K562 (cell line): ENCODE measurements at regions not wholly inside any gene's neighbourhood (a gene's known extent, or its start where the extent isn't known, plus 50 kb on each side); places are given as distances from the start of the nearest gene placed in this dataset.

ENCODE experiments used
- C11orf30 ChIP-seq: fragments of 450-650 bp; IDR thresholded peaks from 2 replicates; pipeline ENCODE4 v1.6.1; 2016; ENCODE audit warnings: low read depth, mild to moderate bottlenecking
- CHD1 ChIP-seq: fragments of 200-600 bp; sonication (generic); IDR thresholded peaks from one replicate; pipeline ENCODE4 v1.6.1; 2012; ENCODE audit warnings: mild to moderate bottlenecking, moderate library complexity, low read length, inconsistent platforms
- GABPA ChIP-seq: fragments of 200-800 bp; sonication (Bioruptor generic); conservative IDR thresholded peaks from 2 replicates; pipeline ENCODE4 v1.6.1; 2016; ENCODE audit warnings: low read depth, missing genetic modification characterization, missing compliant biosample characterization
- ILK ChIP-seq: fragments of 450-650 bp; IDR thresholded peaks from 2 replicates; pipeline ENCODE4 v1.6.1; 2016; ENCODE audit warnings: missing genetic modification characterization, low read depth, mild to moderate bottlenecking, missing compliant biosample characterization, moderate library complexity, borderline replicate concordance
- NFIX ChIP-seq: fragments of 250-450 bp; sonication (Bioruptor Pico); IDR thresholded peaks from 2 replicates; pipeline ENCODE4 v1.4.0; 2020; ENCODE audit warnings: low read depth, mild to moderate bottlenecking, moderate library complexity
- SP2 ChIP-seq: IDR thresholded peaks from 2 replicates; pipeline ENCODE4 v1.6.1; 2011; ENCODE audit warnings: mild to moderate bottlenecking, low read depth, low read length, moderate library complexity; ENCODE audit not compliant: poor library complexity, severe bottlenecking; ENCODE audit errors: extremely low read depth
- XRCC4 ChIP-seq: IDR thresholded peaks from one replicate; pipeline ENCODE4 v1.6.1; 2011; ENCODE audit not compliant: insufficient read depth, insufficient read length; ENCODE audit errors: extremely low read depth
- ZNF644 ChIP-seq: fragments of 200-800 bp; sonication (Bioruptor generic); IDR thresholded peaks from 2 replicates; pipeline ENCODE4 v1.6.1; 2016; ENCODE audit warnings: low read depth, missing genetic modification characterization, missing compliant biosample characterization
- TF ChIP-seq, protein P1 (sequence below): fragments of 200-800 bp; sonication (Bioruptor generic); IDR thresholded peaks from 2 replicates; pipeline ENCODE4 v1.6.1; 2016; ENCODE audit warnings: missing genetic modification characterization, missing compliant biosample characterization
- TF ChIP-seq, protein P2 (sequence below): fragments of 450-650 bp; formaldehyde crosslinking; conservative IDR thresholded peaks from 2 replicates; pipeline ENCODE4 v1.4.0; 2022; ENCODE audit warnings: mild to moderate bottlenecking, missing genetic modification characterization
- TF ChIP-seq, protein P3 (sequence below): fragments of 450-650 bp; formaldehyde crosslinking; IDR thresholded peaks from 2 replicates; pipeline ENCODE4 v1.4.0; 2020; ENCODE audit warnings: mild to moderate bottlenecking, moderate library complexity
- TF ChIP-seq, protein P4 (sequence below): sonication (generic); formaldehyde crosslinking; IDR thresholded peaks from 2 replicates; pipeline ENCODE4 v1.9.0; 2022; ENCODE audit warnings: mild to moderate bottlenecking, missing genetic modification reagents

DNA sequence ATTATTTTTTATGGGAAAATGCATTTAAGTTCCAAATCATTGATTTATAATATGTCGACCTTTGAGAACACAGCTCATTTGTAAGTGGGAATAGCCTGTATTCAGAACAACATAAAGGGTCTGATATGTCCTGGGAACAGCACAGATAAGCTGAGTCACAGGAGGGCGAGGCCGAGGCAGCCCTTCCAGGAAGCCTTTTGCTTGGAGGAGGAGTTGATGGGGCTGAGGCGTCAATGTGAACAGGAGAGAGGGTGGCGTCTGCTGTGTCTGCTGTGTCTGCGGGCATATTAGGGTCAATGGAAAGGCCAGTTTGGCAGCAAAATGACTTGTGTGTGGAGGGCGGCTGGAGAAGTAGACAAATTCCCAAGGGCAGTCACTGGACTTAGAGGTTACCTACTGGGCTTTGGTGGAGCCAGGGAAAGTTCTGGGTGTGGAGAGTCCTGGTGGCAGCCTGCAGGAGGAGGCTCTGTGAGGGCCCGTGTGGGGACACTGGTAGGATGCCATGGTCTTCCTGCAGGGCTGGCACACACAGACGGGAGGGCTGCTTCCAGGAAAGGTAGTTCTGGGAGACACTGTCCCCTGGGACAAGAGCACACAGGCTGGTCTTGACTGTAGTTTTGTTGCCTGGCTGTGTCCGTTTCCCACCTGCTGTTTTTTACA lies 128.1 kb downstream of the GLI2 start (continued):
- TF ChIP-seq, protein P1, sequence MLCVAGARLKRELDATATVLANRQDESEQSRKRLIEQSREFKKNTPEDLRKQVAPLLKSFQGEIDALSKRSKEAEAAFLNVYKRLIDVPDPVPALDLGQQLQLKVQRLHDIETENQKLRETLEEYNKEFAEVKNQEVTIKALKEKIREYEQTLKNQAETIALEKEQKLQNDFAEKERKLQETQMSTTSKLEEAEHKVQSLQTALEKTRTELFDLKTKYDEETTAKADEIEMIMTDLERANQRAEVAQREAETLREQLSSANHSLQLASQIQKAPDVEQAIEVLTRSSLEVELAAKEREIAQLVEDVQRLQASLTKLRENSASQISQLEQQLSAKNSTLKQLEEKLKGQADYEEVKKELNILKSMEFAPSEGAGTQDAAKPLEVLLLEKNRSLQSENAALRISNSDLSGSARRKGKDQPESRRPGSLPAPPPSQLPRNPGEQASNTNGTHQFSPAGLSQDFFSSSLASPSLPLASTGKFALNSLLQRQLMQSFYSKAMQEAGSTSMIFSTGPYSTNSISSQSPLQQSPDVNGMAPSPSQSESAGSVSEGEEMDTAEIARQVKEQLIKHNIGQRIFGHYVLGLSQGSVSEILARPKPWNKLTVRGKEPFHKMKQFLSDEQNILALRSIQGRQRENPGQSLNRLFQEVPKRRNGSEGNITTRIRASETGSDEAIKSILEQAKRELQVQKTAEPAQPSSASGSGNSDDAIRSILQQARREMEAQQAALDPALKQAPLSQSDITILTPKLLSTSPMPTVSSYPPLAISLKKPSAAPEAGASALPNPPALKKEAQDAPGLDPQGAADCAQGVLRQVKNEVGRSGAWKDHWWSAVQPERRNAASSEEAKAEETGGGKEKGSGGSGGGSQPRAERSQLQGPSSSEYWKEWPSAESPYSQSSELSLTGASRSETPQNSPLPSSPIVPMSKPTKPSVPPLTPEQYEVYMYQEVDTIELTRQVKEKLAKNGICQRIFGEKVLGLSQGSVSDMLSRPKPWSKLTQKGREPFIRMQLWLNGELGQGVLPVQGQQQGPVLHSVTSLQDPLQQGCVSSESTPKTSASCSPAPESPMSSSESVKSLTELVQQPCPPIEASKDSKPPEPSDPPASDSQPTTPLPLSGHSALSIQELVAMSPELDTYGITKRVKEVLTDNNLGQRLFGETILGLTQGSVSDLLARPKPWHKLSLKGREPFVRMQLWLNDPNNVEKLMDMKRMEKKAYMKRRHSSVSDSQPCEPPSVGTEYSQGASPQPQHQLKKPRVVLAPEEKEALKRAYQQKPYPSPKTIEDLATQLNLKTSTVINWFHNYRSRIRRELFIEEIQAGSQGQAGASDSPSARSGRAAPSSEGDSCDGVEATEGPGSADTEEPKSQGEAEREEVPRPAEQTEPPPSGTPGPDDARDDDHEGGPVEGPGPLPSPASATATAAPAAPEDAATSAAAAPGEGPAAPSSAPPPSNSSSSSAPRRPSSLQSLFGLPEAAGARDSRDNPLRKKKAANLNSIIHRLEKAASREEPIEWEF (CRISPR knock-in tag) = no peak
- TF ChIP-seq XRCC4 = no peak
- TF ChIP-seq, protein P2, sequence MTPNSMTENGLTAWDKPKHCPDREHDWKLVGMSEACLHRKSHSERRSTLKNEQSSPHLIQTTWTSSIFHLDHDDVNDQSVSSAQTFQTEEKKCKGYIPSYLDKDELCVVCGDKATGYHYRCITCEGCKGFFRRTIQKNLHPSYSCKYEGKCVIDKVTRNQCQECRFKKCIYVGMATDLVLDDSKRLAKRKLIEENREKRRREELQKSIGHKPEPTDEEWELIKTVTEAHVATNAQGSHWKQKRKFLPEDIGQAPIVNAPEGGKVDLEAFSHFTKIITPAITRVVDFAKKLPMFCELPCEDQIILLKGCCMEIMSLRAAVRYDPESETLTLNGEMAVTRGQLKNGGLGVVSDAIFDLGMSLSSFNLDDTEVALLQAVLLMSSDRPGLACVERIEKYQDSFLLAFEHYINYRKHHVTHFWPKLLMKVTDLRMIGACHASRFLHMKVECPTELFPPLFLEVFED (CRISPR knock-in tag) = no peak
- no peak for TF ChIP-seq NFIX (CRISPR knock-in tag)
- TF ChIP-seq, protein P3, sequence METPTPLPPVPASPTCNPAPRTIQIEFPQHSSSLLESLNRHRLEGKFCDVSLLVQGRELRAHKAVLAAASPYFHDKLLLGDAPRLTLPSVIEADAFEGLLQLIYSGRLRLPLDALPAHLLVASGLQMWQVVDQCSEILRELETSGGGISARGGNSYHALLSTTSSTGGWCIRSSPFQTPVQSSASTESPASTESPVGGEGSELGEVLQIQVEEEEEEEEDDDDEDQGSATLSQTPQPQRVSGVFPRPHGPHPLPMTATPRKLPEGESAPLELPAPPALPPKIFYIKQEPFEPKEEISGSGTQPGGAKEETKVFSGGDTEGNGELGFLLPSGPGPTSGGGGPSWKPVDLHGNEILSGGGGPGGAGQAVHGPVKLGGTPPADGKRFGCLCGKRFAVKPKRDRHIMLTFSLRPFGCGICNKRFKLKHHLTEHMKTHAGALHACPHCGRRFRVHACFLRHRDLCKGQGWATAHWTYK (CRISPR knock-in tag) = no peak
- TF ChIP-seq CHD1 = no peak
- TF ChIP-seq C11orf30 = peak; percentile 88
- TF ChIP-seq ZNF644 = no peak
- no peak for TF ChIP-seq SP2
- TF ChIP-seq, protein P4, sequence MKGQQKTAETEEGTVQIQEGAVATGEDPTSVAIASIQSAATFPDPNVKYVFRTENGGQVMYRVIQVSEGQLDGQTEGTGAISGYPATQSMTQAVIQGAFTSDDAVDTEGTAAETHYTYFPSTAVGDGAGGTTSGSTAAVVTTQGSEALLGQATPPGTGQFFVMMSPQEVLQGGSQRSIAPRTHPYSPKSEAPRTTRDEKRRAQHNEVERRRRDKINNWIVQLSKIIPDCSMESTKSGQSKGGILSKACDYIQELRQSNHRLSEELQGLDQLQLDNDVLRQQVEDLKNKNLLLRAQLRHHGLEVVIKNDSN = no peak
- TF ChIP-seq GABPA (tag) = no peak
- TF ChIP-seq ILK (tag) = no peak
